WTC11 (cell line): ENCODE measurements at regions not wholly inside any gene's neighbourhood (a gene's known extent, or its start where the extent isn't known, plus 50 kb on each side); places are given as distances from the start of the nearest gene placed in this dataset.

Experiments
- ATAC-seq: fragments of 200-7000 bp; cut with Tn5 transposase; 2 replicates; pipeline ENCODE4 v1.10.0; 2021; ENCODE audit warnings: mild to moderate bottlenecking, moderate library complexity
- CTCF ChIA-PET: fragments of 300-600 bp; sonication (Branson Sonifier 250); formaldehyde crosslinking; loops from one replicate; lab custom pipeline; 2021; ENCODE audit warnings: antibody characterized with exemption; lab: Charles Lee
- POLR2A ChIA-PET: fragments of 350-600 bp; sonication (Branson Sonifier 250); formaldehyde crosslinking; loops from one replicate; lab custom pipeline; 2021; ENCODE audit warnings: antibody characterized with exemption; lab: Charles Lee
- DNase-seq: peaks from one replicate; pipeline ENCODE4 v3.0.0; 2021; ENCODE audit warnings: low spot score
- H3K27ac Mint-ChIP-seq: 2 replicates; pipeline ENCODE4 v1.8.0; 2021; ENCODE audit warnings: mixed read lengths
- H3K27me3 Mint-ChIP-seq: 2 replicates; pipeline ENCODE4 v1.8.0; 2021; ENCODE audit warnings: low read depth, mild to moderate bottlenecking, moderate library complexity, mixed read lengths
- H3K36me3 Mint-ChIP-seq: 2 replicates; pipeline ENCODE4 v1.8.0; 2021; ENCODE audit warnings: mixed read lengths
- H3K4me1 Mint-ChIP-seq: 2 replicates; pipeline ENCODE4 v1.8.0; 2022; ENCODE audit warnings: mixed read lengths
- H3K4me3 Mint-ChIP-seq: 2 replicates; pipeline ENCODE4 v1.8.0; 2021; ENCODE audit warnings: mild to moderate bottlenecking, moderate library complexity, mixed read lengths
- H3K9me3 Mint-ChIP-seq: 2 replicates; pipeline ENCODE4 v1.8.0; 2021; ENCODE audit warnings: mixed read lengths
- AFF4 ChIP-seq: sonication (generic); formaldehyde crosslinking; IDR thresholded peaks from 2 replicates; pipeline ENCODE4 v1.8.1; 2023; ENCODE audit warnings: mild to moderate bottlenecking, missing genetic modification reagents, borderline replicate concordance
- ATF1 ChIP-seq: sonication (generic); formaldehyde crosslinking; IDR thresholded peaks from 2 replicates; pipeline ENCODE4 v1.8.1; 2023; ENCODE audit warnings: mild to moderate bottlenecking, moderate library complexity, missing genetic modification reagents
- CBFB ChIP-seq: sonication (generic); formaldehyde crosslinking; IDR thresholded peaks from 2 replicates; pipeline ENCODE4 v1.8.1; 2022; ENCODE audit warnings: mild to moderate bottlenecking, low read depth, missing genetic modification reagents
- CDX4 ChIP-seq: fragments of 250-450 bp; sonication (Bioruptor Pico); IDR thresholded peaks from 2 replicates; pipeline ENCODE4 v1.9.0; 2021; ENCODE audit warnings: moderate library complexity, mild to moderate bottlenecking, inconsistent platforms, borderline replicate concordance
- ERG ChIP-seq: fragments of 250-450 bp; sonication (Bioruptor Pico); IDR thresholded peaks from 2 replicates; pipeline ENCODE4 v1.8.0; 2021; ENCODE audit warnings: mild to moderate bottlenecking
- ETV6 ChIP-seq: sonication (generic); formaldehyde crosslinking; IDR thresholded peaks from 2 replicates; pipeline ENCODE4 v1.8.1; 2022; ENCODE audit warnings: mild to moderate bottlenecking, missing genetic modification reagents
- FOXP4 ChIP-seq: sonication (generic); formaldehyde crosslinking; IDR thresholded peaks from 2 replicates; pipeline ENCODE4 v1.8.0; 2022; ENCODE audit warnings: mild to moderate bottlenecking, missing genetic modification reagents
- GRHL2 ChIP-seq: fragments of 250-450 bp; sonication (Bioruptor Pico); IDR thresholded peaks from 2 replicates; pipeline ENCODE4 v1.8.0; 2022; ENCODE audit warnings: mild to moderate bottlenecking, moderate library complexity; ENCODE audit not compliant: insufficient replicate concordance, severe bottlenecking
- JUN ChIP-seq: sonication (generic); formaldehyde crosslinking; IDR thresholded peaks from 2 replicates; pipeline ENCODE4 v1.8.0; 2023; ENCODE audit warnings: mild to moderate bottlenecking, missing genetic modification reagents
- MLX ChIP-seq: sonication (generic); formaldehyde crosslinking; IDR thresholded peaks from 2 replicates; pipeline ENCODE4 v1.8.1; 2023; ENCODE audit warnings: mild to moderate bottlenecking, missing genetic modification reagents, moderate library complexity
- NFATC4 ChIP-seq: fragments of 250-450 bp; sonication (Bioruptor Pico); IDR thresholded peaks from 2 replicates; pipeline ENCODE4 v1.9.0; 2021; ENCODE audit warnings: mild to moderate bottlenecking
- NFE2L1 ChIP-seq: sonication (generic); formaldehyde crosslinking; IDR thresholded peaks from 2 replicates; pipeline ENCODE4 v1.8.1; 2023; ENCODE audit warnings: missing genetic modification reagents
- NR1H2 ChIP-seq: sonication (generic); formaldehyde crosslinking; IDR thresholded peaks from 2 replicates; pipeline ENCODE4 v1.9.0; 2021; ENCODE audit warnings: mild to moderate bottlenecking, moderate library complexity, missing genetic modification reagents
- SMAD4 ChIP-seq: sonication (generic); formaldehyde crosslinking; IDR thresholded peaks from 2 replicates; pipeline ENCODE4 v1.8.0; 2022; ENCODE audit warnings: mild to moderate bottlenecking, missing genetic modification reagents
- ZBTB21 ChIP-seq: sonication (generic); formaldehyde crosslinking; IDR thresholded peaks from 2 replicates; pipeline ENCODE4 v1.8.1; 2023; ENCODE audit warnings: mild to moderate bottlenecking, missing genetic modification reagents, borderline replicate concordance
- ZBTB43 ChIP-seq: sonication (generic); formaldehyde crosslinking; IDR thresholded peaks from 2 replicates; pipeline ENCODE4 v1.8.1; 2023; ENCODE audit warnings: mild to moderate bottlenecking, missing genetic modification reagents
- ZNF121 ChIP-seq: sonication (generic); formaldehyde crosslinking; IDR thresholded peaks from 2 replicates; pipeline ENCODE4 v1.8.0; 2023; ENCODE audit warnings: missing genetic modification reagents
- ZSCAN18 ChIP-seq: fragments of 250-450 bp; sonication (Bioruptor Pico); IDR thresholded peaks from 2 replicates; pipeline ENCODE4 v2.1.2; 2022; ENCODE audit warnings: mild to moderate bottlenecking, moderate library complexity
- TF ChIP-seq, protein P1 (sequence below): sonication (generic); formaldehyde crosslinking; IDR thresholded peaks from 2 replicates; pipeline ENCODE4 v1.8.1; 2023; ENCODE audit warnings: mild to moderate bottlenecking, moderate library complexity, missing genetic modification reagents
- TF ChIP-seq, protein P2 (sequence below): fragments of 200-600 bp; IDR thresholded peaks from 2 replicates; pipeline ENCODE4 v1.8.0; 2022; ENCODE audit warnings: antibody characterized with exemption

DNA sequence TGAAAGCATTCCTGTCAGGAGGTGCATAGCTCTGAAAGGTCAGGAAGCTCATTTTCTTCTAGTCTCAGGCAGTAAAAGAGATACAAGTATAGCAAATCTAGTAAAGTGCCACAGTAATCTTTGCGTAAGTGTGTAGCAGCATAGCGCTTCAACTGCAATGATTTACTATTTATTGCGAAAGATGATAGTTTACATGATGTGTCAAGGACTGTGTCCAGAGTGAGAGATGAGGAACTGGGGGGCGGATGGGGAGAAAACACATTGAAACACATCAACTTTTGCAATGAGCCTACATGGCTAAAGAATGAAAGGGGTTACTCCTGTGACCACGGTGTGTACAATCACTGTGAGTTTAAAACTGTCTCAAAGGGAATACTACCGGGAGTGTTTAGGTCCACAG, 644.4 kb downstream of the GALR1 start:
- no peak for TF ChIP-seq ZNF121 (CRISPR knock-in tag)
- TF ChIP-seq, protein P1, sequence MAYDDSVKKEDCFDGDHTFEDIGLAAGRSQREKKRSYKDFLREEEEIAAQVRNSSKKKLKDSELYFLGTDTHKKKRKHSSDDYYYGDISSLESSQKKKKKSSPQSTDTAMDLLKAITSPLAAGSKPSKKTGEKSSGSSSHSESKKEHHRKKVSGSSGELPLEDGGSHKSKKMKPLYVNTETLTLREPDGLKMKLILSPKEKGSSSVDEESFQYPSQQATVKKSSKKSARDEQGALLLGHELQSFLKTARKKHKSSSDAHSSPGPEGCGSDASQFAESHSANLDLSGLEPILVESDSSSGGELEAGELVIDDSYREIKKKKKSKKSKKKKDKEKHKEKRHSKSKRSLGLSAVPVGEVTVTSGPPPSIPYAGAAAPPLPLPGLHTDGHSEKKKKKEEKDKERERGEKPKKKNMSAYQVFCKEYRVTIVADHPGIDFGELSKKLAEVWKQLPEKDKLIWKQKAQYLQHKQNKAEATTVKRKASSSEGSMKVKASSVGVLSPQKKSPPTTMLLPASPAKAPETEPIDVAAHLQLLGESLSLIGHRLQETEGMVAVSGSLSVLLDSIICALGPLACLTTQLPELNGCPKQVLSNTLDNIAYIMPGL (CRISPR knock-in tag) = no peak
- no peak for TF ChIP-seq ATF1
- TF ChIP-seq NFE2L1 = no peak
- TF ChIP-seq SMAD4 = no peak
- no peak for TF ChIP-seq MLX
- TF ChIP-seq FOXP4 (CRISPR knock-in tag) = no peak
- TF ChIP-seq ZBTB43 (CRISPR knock-in tag) = no peak
- no peak for TF ChIP-seq ETV6 (CRISPR knock-in tag)
- no peak for TF ChIP-seq AFF4 (CRISPR knock-in tag)
- TF ChIP-seq CBFB (CRISPR knock-in tag) = no peak
- no peak for TF ChIP-seq GRHL2 (CRISPR knock-in tag)
- TF ChIP-seq NFATC4 = no peak
- TF ChIP-seq CDX4 (CRISPR knock-in tag) = no peak
- no peak for TF ChIP-seq NR1H2 (CRISPR knock-in tag)
- no peak for TF ChIP-seq JUN (CRISPR knock-in tag)
- TF ChIP-seq ZSCAN18 = no peak
- no peak for TF ChIP-seq ERG (CRISPR knock-in tag)
- TF ChIP-seq ZBTB21 (CRISPR knock-in tag) = no peak
- TF ChIP-seq, protein P2, sequence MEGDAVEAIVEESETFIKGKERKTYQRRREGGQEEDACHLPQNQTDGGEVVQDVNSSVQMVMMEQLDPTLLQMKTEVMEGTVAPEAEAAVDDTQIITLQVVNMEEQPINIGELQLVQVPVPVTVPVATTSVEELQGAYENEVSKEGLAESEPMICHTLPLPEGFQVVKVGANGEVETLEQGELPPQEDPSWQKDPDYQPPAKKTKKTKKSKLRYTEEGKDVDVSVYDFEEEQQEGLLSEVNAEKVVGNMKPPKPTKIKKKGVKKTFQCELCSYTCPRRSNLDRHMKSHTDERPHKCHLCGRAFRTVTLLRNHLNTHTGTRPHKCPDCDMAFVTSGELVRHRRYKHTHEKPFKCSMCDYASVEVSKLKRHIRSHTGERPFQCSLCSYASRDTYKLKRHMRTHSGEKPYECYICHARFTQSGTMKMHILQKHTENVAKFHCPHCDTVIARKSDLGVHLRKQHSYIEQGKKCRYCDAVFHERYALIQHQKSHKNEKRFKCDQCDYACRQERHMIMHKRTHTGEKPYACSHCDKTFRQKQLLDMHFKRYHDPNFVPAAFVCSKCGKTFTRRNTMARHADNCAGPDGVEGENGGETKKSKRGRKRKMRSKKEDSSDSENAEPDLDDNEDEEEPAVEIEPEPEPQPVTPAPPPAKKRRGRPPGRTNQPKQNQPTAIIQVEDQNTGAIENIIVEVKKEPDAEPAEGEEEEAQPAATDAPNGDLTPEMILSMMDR = no peak
- ChIA-PET CTCF (interaction anchor here (1.0 kb wide), 1 partner anchor 143 kb away, joined by 3 read pairs; no protein-coding TSS in a partner anchor), POLR2A (no interaction called here)
- Mint-ChIP-seq H3K36me3 (peaks cover 20% of the 10 kb centered on the region), H3K4me1 (peaks cover 37% of the 10 kb centered on the region), H3K4me3 (no peak overlapping the region), H3K27me3 (peaks cover 5% of the 10 kb centered on the region), H3K9me3 (peaks cover 39% of the 10 kb centered on the region), H3K27ac (no peak overlapping the region)
- no peak for DNase-seq
- ATAC-seq = no peak
